GM18861 (cell line): ENCODE measurements at regions not wholly inside any gene's neighbourhood (a gene's known extent, or its start where the extent isn't known, plus 50 kb on each side); places are given as distances from the start of the nearest gene placed in this dataset.

Source experiments
- ATAC-seq: cut with Tn5 transposase; IDR thresholded peaks from one replicate; pipeline ENCODE4 v1.9.1; 2021; ENCODE audit not compliant: unreplicated experiment

- ATAC-seq: no peak
Measured at GRCh38 chr10:60666221-60666620, 112.1 kb upstream of the CDK1 start.

DNA sequence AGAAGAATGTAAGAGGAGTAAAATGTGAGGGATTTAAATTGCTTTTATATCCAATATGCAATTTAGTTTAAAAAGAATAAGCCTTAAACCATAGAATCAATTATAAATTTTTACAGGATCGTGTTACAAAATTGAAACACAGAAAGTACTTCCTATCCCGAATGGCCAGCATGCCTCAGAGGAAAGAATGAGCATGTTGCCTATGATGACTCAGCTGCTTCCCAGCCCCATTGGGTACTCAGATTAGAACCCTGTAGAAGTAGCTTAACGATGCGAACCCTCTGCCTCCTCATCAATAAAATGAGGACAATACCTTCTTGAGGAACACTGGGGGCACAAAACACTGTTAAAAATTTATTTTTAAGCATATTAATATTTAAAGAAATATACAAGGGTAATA lies 113.4 kb upstream of the CDK1 start:
- ATAC-seq: no peak

DNA sequence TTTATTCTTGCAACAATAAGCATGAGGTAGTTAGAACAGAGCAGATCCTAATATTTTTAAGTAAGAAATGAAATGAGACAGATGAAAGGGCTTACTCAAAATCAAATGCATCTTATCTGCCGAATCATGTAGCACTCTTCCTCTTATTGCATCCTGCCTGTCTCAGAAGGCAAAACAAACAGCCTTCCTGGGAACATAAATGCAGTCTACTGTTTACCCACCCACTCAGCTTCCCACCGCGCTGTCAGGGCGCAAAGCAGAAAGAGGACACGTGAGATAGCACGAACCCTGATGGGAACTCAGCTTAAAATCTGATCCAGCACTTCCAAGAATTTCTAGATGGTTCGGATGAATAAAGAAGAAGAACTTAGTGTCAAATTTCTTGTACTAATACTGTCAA lies 114.4 kb upstream of the CDK1 start:
- ATAC-seq: no peak

DNA sequence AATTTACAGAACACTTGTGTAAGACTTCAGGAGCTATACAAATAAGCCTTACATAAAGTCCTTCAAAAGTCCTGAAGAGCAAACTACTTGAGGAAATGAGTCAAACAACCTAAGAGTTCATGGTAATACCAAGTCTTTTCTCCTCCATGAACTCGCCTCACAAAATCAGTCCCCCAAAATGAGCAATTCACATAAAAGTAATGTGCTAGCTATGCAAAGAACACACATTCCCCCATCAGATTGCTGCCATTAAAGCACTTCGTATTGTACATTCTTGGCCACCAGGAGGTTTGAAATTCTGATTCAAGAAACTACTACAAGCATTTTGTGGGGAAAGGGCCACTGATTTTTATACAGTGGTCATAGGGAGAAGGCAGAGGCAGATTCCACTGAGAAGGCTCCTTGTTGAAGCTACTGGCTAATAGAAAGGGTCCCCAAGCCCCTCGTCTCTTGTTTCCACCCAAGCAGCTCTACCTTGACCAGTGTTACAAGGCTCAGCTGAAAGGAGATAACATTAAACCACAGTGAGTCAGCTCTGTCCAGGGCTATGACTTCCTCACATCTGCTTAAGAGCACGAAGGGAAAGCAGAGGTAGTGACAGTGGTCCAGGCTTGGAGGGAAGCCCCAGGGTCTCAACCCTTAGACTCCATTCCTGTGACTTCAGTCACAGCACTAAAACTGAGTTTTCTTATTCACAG lies 115.2 kb upstream of the CDK1 start:
- ATAC-seq: no peak

DNA sequence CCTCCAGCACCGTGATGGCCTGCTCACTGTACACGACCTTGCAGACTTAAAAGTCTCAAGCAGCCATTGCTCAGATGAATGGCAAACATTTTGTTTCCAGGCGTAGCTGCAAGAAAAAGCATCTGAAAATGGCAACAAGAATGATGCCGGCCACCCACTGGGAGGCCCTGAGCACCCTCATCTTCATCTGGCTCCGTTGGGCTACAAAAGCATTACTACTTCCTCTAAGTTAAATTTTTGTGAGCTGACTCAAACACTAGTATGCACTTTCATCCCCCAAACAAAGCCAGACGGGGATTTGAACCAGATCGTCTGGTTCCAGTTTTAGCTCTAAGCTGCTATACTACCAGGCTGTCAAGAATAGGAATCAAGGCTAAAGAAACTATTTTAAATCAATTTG lies 116.6 kb upstream of the CDK1 start:
- no peak for ATAC-seq

GRCh38 chr10:60660625-60661024 lies 117.7 kb upstream of the CDK1 start:
- ATAC-seq: no peak

DNA sequence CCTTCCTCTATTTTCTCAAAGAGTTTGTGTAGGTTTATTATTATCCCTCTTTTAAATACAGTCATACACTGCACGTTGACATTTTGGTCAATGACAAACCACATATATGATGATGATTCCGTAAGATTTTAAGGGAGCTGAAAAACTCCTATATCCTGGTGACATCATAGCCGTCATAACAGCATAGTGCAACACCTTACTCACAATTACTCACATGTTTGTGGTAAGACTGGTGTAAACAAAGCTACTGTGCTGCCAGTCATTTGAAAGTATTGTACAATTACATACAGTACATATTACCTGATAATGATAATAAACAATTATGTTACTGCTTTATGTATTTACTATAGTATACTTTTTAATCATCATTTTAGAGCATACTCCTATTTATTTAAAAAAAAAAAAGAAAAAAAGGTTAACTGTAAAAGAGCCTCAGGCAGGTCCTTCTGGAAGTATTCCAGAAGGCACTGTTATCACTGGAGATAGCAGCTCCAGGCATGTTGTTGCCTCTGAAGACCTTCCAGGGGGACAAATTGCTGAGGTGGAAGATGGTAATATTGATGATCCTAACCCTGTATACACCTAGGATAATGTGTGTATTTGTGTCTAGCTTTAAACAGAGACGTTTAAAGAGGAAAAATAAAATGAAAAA lies 123.3 kb upstream of the CDK1 start:
- no peak for ATAC-seq

DNA sequence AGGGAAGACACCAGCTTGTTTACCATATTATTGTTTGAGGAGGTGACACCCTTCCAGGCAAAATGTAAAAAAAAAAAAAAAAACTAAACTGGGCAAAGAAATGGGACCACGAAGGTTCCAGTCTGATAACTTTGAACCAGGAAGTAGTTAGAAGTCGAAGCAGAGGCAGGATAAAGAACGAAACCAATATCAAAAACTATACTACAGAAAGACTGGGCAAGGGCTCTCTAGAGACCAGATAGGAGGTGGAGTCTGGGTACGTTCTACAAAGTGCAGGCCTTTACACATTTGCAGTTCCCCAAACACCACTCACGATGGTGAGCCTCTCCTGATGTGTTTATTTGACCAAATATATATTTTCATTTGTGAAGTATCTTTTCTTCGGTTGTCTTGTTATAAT lies 125.7 kb upstream of the CDK1 start:
- ATAC-seq: peak; percentile 98

- ATAC-seq: no peak
Measured at GRCh38 chr10:60650378-60650800, 127.9 kb upstream of the CDK1 start.

DNA sequence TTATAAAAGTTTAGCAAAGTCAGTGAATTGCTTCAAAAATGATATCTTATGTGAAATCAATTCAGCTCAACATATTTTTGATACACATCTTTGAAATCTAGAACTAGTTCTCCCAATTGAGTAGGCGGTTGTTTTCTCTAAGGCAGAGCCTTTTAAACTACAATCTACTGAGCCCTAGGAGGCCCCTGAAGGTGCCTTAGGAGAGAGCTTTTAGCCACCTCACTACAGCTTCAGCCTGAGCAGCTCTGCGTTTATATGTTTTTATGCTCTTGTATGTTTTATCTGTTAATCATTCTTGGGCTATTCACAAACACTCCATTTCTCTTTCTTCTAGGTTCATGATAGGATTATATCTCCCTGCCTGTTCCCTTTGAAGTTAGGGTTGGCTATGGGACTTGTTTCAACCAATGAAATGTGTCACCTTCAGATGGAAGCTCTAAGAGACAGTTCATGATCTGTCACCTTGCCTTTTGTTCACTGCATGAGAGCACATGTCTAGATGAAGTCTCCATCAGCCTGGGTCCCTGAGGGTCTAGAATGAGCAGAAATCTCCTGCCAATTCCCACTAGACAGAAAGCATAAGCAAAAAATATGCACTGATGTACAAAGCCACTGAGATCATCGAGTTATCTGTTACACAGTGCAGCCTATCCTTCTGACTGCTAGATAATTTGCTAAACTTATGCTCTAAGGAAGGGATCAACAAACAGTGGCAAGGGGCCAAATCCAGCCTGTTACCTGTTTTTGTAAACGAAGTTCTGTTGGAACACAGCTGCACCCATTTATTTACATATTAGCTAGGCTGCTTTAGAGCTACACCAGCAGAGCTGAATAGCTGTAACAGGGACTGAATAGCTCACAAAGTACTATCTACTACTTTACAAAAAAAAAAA lies 128.5 kb upstream of the CDK1 start:
- no peak for ATAC-seq

- ATAC-seq: no peak
Measured at GRCh38 chr10:60648761-60649160, 129.5 kb upstream of the CDK1 start.

GRCh38 chr10:60646966-60647796 lies 131.1 kb upstream of the CDK1 start:
- ATAC-seq: peak; percentile 76

- no peak for ATAC-seq
Measured at GRCh38 chr10:60645980-60646379, 132.3 kb upstream of the CDK1 start.

DNA sequence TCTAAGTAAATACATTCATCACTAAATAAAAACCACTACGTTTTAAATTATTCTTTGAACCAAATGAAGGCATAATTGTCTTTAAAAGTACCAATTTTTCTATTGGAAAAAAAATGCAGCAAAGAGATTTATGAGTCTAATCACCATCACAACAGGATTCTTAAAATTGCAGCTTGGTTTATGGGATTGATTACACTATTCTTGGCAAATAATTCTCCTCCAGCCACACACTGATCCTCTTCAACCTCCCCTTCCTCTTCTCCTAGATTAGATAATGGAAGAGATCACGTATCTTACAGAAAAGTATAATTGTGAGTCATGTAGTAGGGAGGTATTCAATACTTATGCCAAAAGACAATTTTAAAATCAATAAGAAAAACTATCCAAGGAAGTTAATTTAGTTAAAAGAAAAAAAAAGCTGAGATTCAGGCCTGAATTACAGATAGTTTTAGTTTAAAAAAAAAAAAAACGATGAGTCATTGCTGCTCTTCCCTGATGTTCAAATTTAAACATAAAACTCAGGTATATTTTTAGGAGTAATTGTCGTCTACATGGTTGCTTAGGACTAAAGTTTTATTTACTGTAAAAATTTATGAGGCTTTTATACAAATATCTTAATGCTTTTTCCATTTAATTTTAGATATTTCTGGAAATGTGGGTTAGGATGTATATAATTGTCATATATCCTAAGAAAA lies 133.7 kb upstream of the CDK1 start:
- ATAC-seq: no peak

DNA sequence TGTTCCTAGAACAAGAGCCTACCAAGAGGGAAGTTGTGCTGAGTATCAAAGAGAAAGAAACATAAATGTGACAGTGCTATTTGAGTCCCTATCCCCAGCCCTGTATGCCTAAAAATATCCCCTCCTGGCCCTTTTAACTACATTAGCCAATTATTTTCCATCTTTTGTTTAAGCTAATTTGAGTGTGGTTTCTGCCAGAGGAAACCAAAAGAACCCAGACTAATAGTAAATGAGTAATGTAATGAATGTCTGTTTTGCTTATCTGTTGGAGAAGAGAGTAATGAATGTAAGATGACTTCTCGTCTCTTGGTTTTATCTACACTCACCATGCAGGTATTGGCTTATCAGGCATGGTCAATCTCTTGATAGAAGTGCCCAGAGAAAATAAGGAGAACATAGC lies 134.4 kb upstream of the CDK1 start:
- no peak for ATAC-seq

DNA sequence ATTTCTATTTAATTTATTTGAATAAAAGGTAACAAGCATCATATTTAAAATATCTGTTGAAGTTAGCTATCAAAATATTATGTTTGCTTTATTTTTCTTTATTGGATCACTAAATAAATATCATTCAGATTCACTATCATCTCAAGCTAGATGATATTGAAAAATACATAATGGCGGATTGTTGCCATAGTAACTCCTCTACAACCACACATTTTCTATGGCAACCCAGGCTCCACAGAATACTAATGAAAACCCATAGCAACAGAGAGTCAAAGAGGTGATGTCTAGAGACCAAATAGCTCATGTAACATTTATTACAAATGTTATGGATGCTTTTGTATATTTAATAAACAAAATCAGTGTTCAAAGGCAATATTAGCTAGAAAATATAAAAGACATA lies 148.9 kb upstream of the CDK1 start:
- no peak for ATAC-seq

GRCh38 chr10:60627778-60628748 lies 150.2 kb upstream of the CDK1 start:
- no peak for ATAC-seq

DNA sequence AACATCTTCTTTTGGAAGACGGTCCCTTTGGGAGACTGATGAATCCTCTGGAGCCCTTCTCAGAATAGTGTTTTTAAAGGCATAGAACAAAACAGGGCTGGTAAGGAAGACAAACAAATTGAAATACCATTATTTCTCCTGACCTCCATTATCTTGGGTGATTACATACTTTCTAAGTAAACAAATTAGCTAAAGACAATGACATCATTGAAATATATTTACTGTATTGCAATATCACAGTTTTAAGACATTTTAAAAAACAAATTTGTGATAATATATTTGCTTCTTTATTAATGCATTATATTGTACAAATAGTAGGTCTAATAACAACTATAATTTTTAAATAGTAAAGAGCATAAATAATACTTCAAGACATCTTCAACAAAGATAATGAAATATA lies 152.2 kb upstream of the CDK1 start:
- ATAC-seq: no peak

DNA sequence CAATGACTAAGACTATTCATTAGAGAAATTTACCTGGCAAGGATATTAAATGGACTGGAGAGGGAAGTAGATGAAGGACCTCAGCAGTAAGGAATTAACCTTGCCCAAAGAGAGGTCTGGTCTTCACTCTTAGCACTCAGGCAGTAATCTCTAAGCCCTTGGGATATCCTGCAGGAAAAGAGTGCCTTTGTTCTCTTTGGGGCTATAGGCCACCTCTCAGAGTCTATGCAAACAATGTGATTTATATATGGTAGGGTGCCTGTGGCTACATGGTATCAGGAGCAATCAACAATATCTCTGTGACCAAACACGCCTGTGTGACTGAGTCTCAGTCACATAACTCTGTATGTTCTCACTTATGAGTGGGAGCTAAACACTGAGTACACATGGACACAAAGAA lies 154.7 kb upstream of the CDK1 start:
- ATAC-seq: no peak
